GM12878 (cell line): ENCODE measurements at regions not wholly inside any gene's neighbourhood (a gene's known extent, or its start where the extent isn't known, plus 50 kb on each side); places are given as distances from the start of the nearest gene placed in this dataset.

Experiments
- ATAC-seq: fragments of 200-7000 bp; cut with Tn5 transposase; 3 replicates; pipeline ENCODE4 v1.9.1; 2020; ENCODE audit warnings: mild to moderate bottlenecking, moderate library complexity
- BruUV-seq: library from RNA; stranded (reverse); fragments of 400-500 nt; replicated peaks from 2 replicates; lab custom pipeline; 2021; lab: Mats Ljungman, UMichigan
- CTCF ChIA-PET: fragments of 300-600 bp; sonication (Branson Sonifier 250); formaldehyde crosslinking; extraction: SDS; loops from one replicate; lab custom pipeline; 2021; ENCODE audit warnings: inconsistent platforms; lab: Yijun Ruan, JAX
- POLR2A ChIA-PET: fragments of 350-600 bp; formaldehyde crosslinking; extraction: SDS; loops from one replicate; lab custom pipeline; 2021; ENCODE audit warnings: inconsistent platforms; lab: Charles Lee
- RAD21 ChIA-PET: fragments of 300-600 bp; sonication (Branson Sonifier 250); formaldehyde crosslinking; loops from one replicate; lab custom pipeline; 2023; ENCODE audit warnings: antibody characterized with exemption; ENCODE audit not compliant: unreplicated experiment; lab: Charles Lee
- SMC1A ChIA-PET: fragments of 300-600 bp; sonication (Branson Sonifier 250); formaldehyde crosslinking; loops from one replicate; lab custom pipeline; 2023; ENCODE audit not compliant: unreplicated experiment, uncharacterized antibody; lab: Charles Lee
- DNase-seq: peaks from one replicate; pipeline ENCODE4 v3.0.0-alpha.2; 2011; ENCODE audit warnings: low read depth, low spot score
- FAIRE-seq: peaks from 3 replicates; lab custom pipeline; 2011; peaks lifted over from hg19 to GRCh38; lab: Jason Lieb, UNC
- H2AFZ ChIP-seq: 2 replicates; pipeline ENCODE4 v1.6.0; 2011; ENCODE audit warnings: low read depth, low read length, control low read depth; ENCODE audit not compliant: control insufficient read depth
- H3K27ac ChIP-seq: 2 replicates; pipeline ENCODE4 v1.5.1; 2011; ENCODE audit warnings: control low read depth; ENCODE audit not compliant: control insufficient read depth, insufficient read depth
- H3K27me3 ChIP-seq, 2 experiments: replicated peaks in 1 of 2; 2 replicates each; pipeline versions ENCODE4 v1.6.0 to v1.6.1; 2011; ENCODE audit warnings: low read length in 1 of 2; ENCODE audit not compliant: control insufficient read depth in 2 of 2, insufficient read depth in 2 of 2
- H3K36me3 ChIP-seq, 2 experiments: 2 replicates each; pipeline ENCODE4 v1.5.1; 2011; ENCODE audit warnings: low read length in 1 of 2; ENCODE audit not compliant: control insufficient read depth in 2 of 2, insufficient read depth in 2 of 2
- H3K4me1 ChIP-seq: 2 replicates; pipeline ENCODE4 v1.6.1; 2011; ENCODE audit warnings: mild to moderate bottlenecking, low read length, moderate library complexity, mixed read lengths; ENCODE audit not compliant: control insufficient read depth, insufficient read depth
- H3K4me2 ChIP-seq: 2 replicates; pipeline ENCODE4 v1.6.0; 2011; ENCODE audit warnings: control low read depth; ENCODE audit not compliant: control insufficient read depth, insufficient read depth
- H3K4me3 ChIP-seq: fragments of 200-600 bp; sonication (generic); 2 replicates; pipeline ENCODE4 v1.5.1; 2016
- H3K79me2 ChIP-seq: 2 replicates; pipeline ENCODE4 v1.6.0; 2011; ENCODE audit warnings: low read length; ENCODE audit not compliant: control insufficient read depth, insufficient read depth
- H3K9ac ChIP-seq: 2 replicates; pipeline ENCODE4 v1.8.0; 2011; ENCODE audit warnings: low read length, control low read depth, mixed read lengths; ENCODE audit not compliant: control insufficient read depth, insufficient read depth
- H3K9me3 ChIP-seq: replicated peaks from 3 replicates; pipeline ENCODE4 v1.5.1; 2011; ENCODE audit warnings: mild to moderate bottlenecking, low read length; ENCODE audit not compliant: control insufficient read depth, insufficient read depth
- H4K20me1 ChIP-seq: 2 replicates; pipeline ENCODE4 v1.6.0; 2011; ENCODE audit not compliant: control insufficient read depth, insufficient read depth
- ESRRA ChIP-seq: IDR thresholded peaks from 2 replicates; pipeline ENCODE4 v1.6.1; 2012; ENCODE audit warnings: mild to moderate bottlenecking, low read length, improper control_type of control experiment
- ETV6 ChIP-seq, 2 experiments: fragments of 450-650 bp in 1 of 2; IDR thresholded peaks in 1 of 2; conservative IDR thresholded peaks in 1 of 2; 2 replicates each; pipeline ENCODE4 v1.6.1; 2014; ENCODE audit warnings: antibody characterized with exemption in 1 of 2, borderline replicate concordance in 1 of 2, low read depth in 1 of 2, mild to moderate bottlenecking in 1 of 2, moderate library complexity in 1 of 2
- WGBS: methylation state at CpG from one replicate; pipeline ENCODE4 v1.1.6; 2016; ENCODE audit warnings: low lambda C conversion rate; ENCODE audit not compliant: insufficient replicate concordance, insufficient coverage; ENCODE audit errors: missing lambda C conversion rate; 5-methylcytosine and 5-hydroxymethylcytosine counted together
- in situ Hi-C: fragments of 300-500 bp; cut with MboI; formaldehyde crosslinking; loops from 9 replicates; pipeline ENCODE4 v1.14.3; 2018; ENCODE audit warnings: mixed read lengths
- intact Hi-C: fragments of 100-400 bp; cut with micrococcal nuclease; formaldehyde crosslinking; loops from one replicate; pipeline ENCODE4 v1.14.2; 2022; ENCODE audit not compliant: unreplicated experiment
- TF ChIP-seq, protein P1 (sequence below): IDR thresholded peaks from 2 replicates; pipeline ENCODE4 v1.6.1; 2011; ENCODE audit warnings: borderline replicate concordance, low read depth, mild to moderate bottlenecking, moderate library complexity, low read length; ENCODE audit not compliant: insufficient read depth, poor library complexity, severe bottlenecking
- TF ChIP-seq, protein P2 (sequence below): fragments of 450-650 bp; IDR thresholded peaks from 2 replicates; pipeline ENCODE4 v1.6.1; 2014; ENCODE audit warnings: mild to moderate bottlenecking
- TF ChIP-seq, protein P3 (sequence below): fragments of 450-650 bp; conservative IDR thresholded peaks from 2 replicates; pipeline ENCODE4 v1.6.1; 2017; ENCODE audit warnings: mild to moderate bottlenecking, moderate library complexity

DNA sequence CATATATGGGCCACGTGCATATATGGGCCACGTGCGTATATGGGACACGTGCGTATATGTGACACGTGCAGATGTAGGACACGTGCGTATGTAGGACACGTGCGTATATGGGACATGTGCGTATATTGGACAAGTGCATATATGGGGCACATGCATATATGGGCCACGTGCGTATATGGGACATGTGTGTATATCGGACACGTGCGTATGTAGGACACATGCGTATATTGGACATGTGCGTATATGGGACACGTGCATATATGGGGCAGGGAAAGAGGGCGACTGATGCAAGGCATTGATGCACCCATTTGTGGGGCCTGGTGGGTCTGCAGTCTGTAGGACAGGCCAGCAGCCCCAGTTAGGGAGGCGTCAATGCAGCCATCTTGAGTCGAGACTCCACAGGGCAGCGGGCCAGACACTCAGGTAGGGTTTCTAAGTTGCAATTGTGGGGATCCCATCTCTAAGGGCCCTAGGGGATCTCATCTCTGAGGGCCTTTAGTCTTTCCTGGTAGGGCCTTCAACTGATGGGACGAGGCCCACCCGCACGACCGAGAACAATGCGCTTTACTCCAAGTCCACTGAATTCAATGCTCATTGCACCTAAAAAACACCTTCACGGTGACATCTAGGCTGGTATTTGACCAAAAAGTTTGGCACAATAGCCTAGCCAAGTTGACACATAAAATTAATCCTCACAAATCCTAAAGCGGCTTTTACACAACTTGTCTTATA is 92.3 kb upstream of the ZNF516 start:
- H2AFZ ChIP-seq, result no peak overlapping the region
- no peak for FAIRE-seq
- POLR2A ChIA-PET, result no interaction called here
- intact Hi-C loops, result no loop called here
- 82% methylated on average over 30 of the region's 30 CpGs for WGBS
- H3K4me1 ChIP-seq, result no peaks in the 10 kb centered on the region
- no peak for DNase-seq
- BruUV-seq, result no TSS peak
- H3K4me3 ChIP-seq, result no peak overlapping the region
- H3K4me2 ChIP-seq, result no peak overlapping the region
- no peaks in the 10 kb centered on the region; a peak in 1 of 4 replicates for H3K27me3 ChIP-seq
- SMC1A ChIA-PET, result no interaction called here
- no peaks in the 10 kb centered on the region for H3K79me2 ChIP-seq
- in situ Hi-C loops, result no loop called here
- CTCF ChIA-PET, result no interaction called here
- no peaks in the 10 kb centered on the region for H3K36me3 ChIP-seq
- peaks cover 2% of the 10 kb centered on the region; the same call in 1 of the 3 replicates for H3K9me3 ChIP-seq
- RAD21 ChIA-PET, result no interaction called here
- no peak for ATAC-seq
- no peaks in the 10 kb centered on the region for H4K20me1 ChIP-seq
- TF ChIP-seq, protein P1, sequence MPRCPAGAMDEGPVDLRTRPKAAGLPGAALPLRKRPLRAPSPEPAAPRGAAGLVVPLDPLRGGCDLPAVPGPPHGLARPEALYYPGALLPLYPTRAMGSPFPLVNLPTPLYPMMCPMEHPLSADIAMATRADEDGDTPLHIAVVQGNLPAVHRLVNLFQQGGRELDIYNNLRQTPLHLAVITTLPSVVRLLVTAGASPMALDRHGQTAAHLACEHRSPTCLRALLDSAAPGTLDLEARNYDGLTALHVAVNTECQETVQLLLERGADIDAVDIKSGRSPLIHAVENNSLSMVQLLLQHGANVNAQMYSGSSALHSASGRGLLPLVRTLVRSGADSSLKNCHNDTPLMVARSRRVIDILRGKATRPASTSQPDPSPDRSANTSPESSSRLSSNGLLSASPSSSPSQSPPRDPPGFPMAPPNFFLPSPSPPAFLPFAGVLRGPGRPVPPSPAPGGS, result peak; percentile 52
- no peak for TF ChIP-seq ETV6 (conservative IDR thresholded peaks at IDR 0.05 in 1 of 2, IDR thresholded peaks at IDR 0.05 in 1 of 2; ENCODE audit: borderline replicate concordance in 1 of 2, low read depth in 1 of 2)
- no peak for TF ChIP-seq ESRRA
- TF ChIP-seq, protein P2, sequence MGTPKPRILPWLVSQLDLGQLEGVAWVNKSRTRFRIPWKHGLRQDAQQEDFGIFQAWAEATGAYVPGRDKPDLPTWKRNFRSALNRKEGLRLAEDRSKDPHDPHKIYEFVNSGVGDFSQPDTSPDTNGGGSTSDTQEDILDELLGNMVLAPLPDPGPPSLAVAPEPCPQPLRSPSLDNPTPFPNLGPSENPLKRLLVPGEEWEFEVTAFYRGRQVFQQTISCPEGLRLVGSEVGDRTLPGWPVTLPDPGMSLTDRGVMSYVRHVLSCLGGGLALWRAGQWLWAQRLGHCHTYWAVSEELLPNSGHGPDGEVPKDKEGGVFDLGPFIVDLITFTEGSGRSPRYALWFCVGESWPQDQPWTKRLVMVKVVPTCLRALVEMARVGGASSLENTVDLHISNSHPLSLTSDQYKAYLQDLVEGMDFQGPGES, result no peak
- TF ChIP-seq, protein P3, sequence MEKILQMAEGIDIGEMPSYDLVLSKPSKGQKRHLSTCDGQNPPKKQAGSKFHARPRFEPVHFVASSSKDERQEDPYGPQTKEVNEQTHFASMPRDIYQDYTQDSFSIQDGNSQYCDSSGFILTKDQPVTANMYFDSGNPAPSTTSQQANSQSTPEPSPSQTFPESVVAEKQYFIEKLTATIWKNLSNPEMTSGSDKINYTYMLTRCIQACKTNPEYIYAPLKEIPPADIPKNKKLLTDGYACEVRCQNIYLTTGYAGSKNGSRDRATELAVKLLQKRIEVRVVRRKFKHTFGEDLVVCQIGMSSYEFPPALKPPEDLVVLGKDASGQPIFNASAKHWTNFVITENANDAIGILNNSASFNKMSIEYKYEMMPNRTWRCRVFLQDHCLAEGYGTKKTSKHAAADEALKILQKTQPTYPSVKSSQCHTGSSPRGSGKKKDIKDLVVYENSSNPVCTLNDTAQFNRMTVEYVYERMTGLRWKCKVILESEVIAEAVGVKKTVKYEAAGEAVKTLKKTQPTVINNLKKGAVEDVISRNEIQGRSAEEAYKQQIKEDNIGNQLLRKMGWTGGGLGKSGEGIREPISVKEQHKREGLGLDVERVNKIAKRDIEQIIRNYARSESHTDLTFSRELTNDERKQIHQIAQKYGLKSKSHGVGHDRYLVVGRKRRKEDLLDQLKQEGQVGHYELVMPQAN, result no peak
- H3K9ac ChIP-seq, result no peak overlapping the region
- no peak overlapping the region for H3K27ac ChIP-seq
